ENCODE measurements at regions not wholly inside any gene's neighbourhood (a gene's known extent, or its start where the extent isn't known, plus 50 kb on each side); places are given as distances from the start of the nearest gene placed in this dataset.

- no peak for TF ChIP-seq CTCF (IDR thresholded peaks at IDR 0.05)
- no peak for TF ChIP-seq POLR2A (IDR thresholded peaks at IDR 0.05)
These were observed 564.8 kb downstream of the NSUN3 start for GRCh38 chr3:94627689-94628088.

Measured in stomach (tissue), 4 donors.